ENCODE measurements at regions not wholly inside any gene's neighbourhood (a gene's known extent, or its start where the extent isn't known, plus 50 kb on each side); places are given as distances from the start of the nearest gene placed in this dataset.
"Not testable (repeated sequence)": the region's sequence is repeated elsewhere in the genome, so short reads cannot be mapped to it uniquely, and the experiment has no call there.

GRCh38 chr3:78258798-78259197 lies 1218.9 kb downstream of the ROBO2 start:
- H3K27ac ChIP-seq = no peak overlapping the region
- no peak for TF ChIP-seq POLR2AphosphoS5 (IDR thresholded peaks at IDR 0.05; ENCODE audit: insufficient read depth in 1 of 2, low read depth in 1 of 2)
- intact Hi-C loops (cut with DNase I) = no loop called here

GRCh38 chr3:78260388-78260787 lies 1220.5 kb downstream of the ROBO2 start:
- Histone ChIP-seq H3K27ac (no peak overlapping the region), H3K4me3 (no peak overlapping the region), H3K4me1 (no peaks in the 10 kb centered on the region), H3K36me3 (no peaks in the 10 kb centered on the region), H3K9me3 (no peaks in the 10 kb centered on the region), H3K27me3 (no peaks in the 10 kb centered on the region)
- TF ChIP-seq, protein P1, sequence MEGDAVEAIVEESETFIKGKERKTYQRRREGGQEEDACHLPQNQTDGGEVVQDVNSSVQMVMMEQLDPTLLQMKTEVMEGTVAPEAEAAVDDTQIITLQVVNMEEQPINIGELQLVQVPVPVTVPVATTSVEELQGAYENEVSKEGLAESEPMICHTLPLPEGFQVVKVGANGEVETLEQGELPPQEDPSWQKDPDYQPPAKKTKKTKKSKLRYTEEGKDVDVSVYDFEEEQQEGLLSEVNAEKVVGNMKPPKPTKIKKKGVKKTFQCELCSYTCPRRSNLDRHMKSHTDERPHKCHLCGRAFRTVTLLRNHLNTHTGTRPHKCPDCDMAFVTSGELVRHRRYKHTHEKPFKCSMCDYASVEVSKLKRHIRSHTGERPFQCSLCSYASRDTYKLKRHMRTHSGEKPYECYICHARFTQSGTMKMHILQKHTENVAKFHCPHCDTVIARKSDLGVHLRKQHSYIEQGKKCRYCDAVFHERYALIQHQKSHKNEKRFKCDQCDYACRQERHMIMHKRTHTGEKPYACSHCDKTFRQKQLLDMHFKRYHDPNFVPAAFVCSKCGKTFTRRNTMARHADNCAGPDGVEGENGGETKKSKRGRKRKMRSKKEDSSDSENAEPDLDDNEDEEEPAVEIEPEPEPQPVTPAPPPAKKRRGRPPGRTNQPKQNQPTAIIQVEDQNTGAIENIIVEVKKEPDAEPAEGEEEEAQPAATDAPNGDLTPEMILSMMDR (IDR thresholded peaks at IDR 0.05) = no peak
- no peak for TF ChIP-seq POLR2A (IDR thresholded peaks at IDR 0.05)
- TF ChIP-seq POLR2AphosphoS5 (IDR thresholded peaks at IDR 0.05; ENCODE audit: insufficient read depth in 1 of 2, low read depth in 1 of 2) = no peak
- intact Hi-C loops (cut with DNase I) = no loop called here
- no peak for DNase-seq (ENCODE audit: extremely low spot score in 2 of 2)

More at GRCh38 chr3:78258798-78259197, 1218.9 kb downstream of the ROBO2 start:
- Histone ChIP-seq H3K36me3 (no peaks in the 10 kb centered on the region), H3K9me3 (no peaks in the 10 kb centered on the region), H3K4me3 (no peak overlapping the region), H3K4me1 (no peaks in the 10 kb centered on the region), H3K27me3 (no peaks in the 10 kb centered on the region)
- DNase-seq (ENCODE audit: extremely low spot score in 2 of 2) = no peak

GRCh38 chr3:78266550-78266949 lies 1226.7 kb downstream of the ROBO2 start:
- H3K4me3 ChIP-seq, H3K27ac ChIP-seq: not testable (repeated sequence)

DNA sequence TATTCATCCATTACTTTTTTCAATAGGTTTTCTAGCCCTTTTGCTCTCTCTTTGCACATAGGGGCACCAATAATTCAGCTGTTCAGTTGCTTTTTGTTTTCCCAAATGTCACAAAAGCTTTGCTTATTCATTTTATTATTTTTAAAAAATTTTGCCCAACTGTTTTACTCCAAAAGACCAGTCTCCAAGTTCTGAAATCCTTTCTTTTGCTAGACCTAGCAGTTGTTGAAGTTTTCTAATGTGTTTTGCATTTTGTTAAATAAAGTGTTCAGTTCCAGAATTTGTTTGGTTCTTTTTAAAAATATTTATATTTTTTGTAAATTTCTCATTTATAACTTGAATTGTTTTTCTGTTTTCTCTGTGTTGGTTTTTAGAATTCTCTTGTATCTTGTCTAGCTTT lies 1227.3 kb downstream of the ROBO2 start:
- Histone ChIP-seq H3K27me3 (no peaks in the 10 kb centered on the region), H3K27ac (no peak overlapping the region), H3K4me3 (no peak overlapping the region), H3K4me1 (no peaks in the 10 kb centered on the region), H3K36me3 (no peaks in the 10 kb centered on the region), H3K9me3 (no peaks in the 10 kb centered on the region)
- TF ChIP-seq, protein P1 (IDR thresholded peaks at IDR 0.05) = no peak
- TF ChIP-seq POLR2A (IDR thresholded peaks at IDR 0.05) = no peak
- no peak for TF ChIP-seq POLR2AphosphoS5 (IDR thresholded peaks at IDR 0.05; ENCODE audit: insufficient read depth in 1 of 2, low read depth in 1 of 2)
- no peak for DNase-seq (ENCODE audit: extremely low spot score in 2 of 2)
- intact Hi-C loops (cut with DNase I) = no loop called here

More at GRCh38 chr3:78266550-78266949, 1226.7 kb downstream of the ROBO2 start:
- H3K36me3 ChIP-seq; DNase-seq (ENCODE audit: extremely low spot score in 2 of 2); intact Hi-C loops (cut with DNase I); H3K9me3 ChIP-seq; H3K27me3 ChIP-seq; H3K4me1 ChIP-seq: not testable (repeated sequence)

DNA sequence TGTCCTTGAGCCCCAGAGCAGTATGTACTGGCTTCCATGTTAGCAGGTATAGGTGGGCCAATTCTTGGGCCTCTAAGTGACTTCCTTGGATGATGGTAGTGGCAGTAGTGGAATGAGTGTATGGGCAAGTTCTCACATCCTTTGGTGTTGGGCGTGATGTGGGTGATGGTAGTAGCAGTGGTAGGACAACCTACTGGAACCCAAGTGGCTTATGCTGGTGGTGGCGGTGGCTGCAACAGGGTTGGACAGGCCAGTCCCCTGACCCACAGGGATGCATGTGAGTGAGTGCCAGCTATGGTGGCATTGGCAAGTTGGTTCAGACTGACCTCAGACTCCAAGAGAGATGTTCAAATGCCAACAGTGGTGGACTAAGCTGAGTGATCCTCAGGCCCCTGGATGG lies 1228.2 kb downstream of the ROBO2 start:
- intact Hi-C loops (cut with DNase I) = no loop called here
- no peak for TF ChIP-seq POLR2AphosphoS5 (IDR thresholded peaks at IDR 0.05; ENCODE audit: insufficient read depth in 1 of 2, low read depth in 1 of 2)
- no peak for TF ChIP-seq POLR2A (IDR thresholded peaks at IDR 0.05)
- TF ChIP-seq, protein P1 (IDR thresholded peaks at IDR 0.05) = no peak
- H3K36me3 ChIP-seq = no peaks in the 10 kb centered on the region
- H3K4me3 ChIP-seq = no peak overlapping the region
- H3K27ac ChIP-seq = no peak overlapping the region
- H3K9me3 ChIP-seq = no peaks in the 10 kb centered on the region
- DNase-seq (ENCODE audit: extremely low spot score in 2 of 2) = no peak
- no peaks in the 10 kb centered on the region for H3K4me1 ChIP-seq
- no peaks in the 10 kb centered on the region for H3K27me3 ChIP-seq

- no peak for DNase-seq (ENCODE audit: extremely low spot score in 2 of 2)
- H3K36me3 ChIP-seq = no peaks in the 10 kb centered on the region
- H3K4me1 ChIP-seq = no peaks in the 10 kb centered on the region
- intact Hi-C loops (cut with DNase I) = no loop called here
- no peaks in the 10 kb centered on the region for H3K27me3 ChIP-seq
- TF ChIP-seq, protein P1 (IDR thresholded peaks at IDR 0.05) = no peak
- TF ChIP-seq POLR2AphosphoS5 (IDR thresholded peaks at IDR 0.05; ENCODE audit: insufficient read depth in 1 of 2, low read depth in 1 of 2) (no peak), POLR2A (IDR thresholded peaks at IDR 0.05) (no peak)
- no peak overlapping the region for H3K27ac ChIP-seq
- H3K9me3 ChIP-seq = no peaks in the 10 kb centered on the region
- H3K4me3 ChIP-seq = no peak overlapping the region
Measured at GRCh38 chr3:78268716-78269668, 1229.1 kb downstream of the ROBO2 start.

Measured in vagina (tissue), 2 donors.